ENCODE measurements at regions not wholly inside any gene's neighbourhood (a gene's known extent, or its start where the extent isn't known, plus 50 kb on each side); places are given as distances from the start of the nearest gene placed in this dataset.

GRCh38 chr4:165711436-165711835 is 161.6 kb upstream of the TLL1 start:
- Histone ChIP-seq H3K9ac (ENCODE audit: extremely low read depth, insufficient read length, low read length) (no peak overlapping the region), H3K14ac (ENCODE audit: insufficient read depth, low read length) (no peak overlapping the region), H2BK120ac (ENCODE audit: low read depth, low read length, poor library complexity, severe bottlenecking) (no peak overlapping the region), H3T11ph (ENCODE audit: low read length) (no peak overlapping the region), H3K4me1 (ENCODE audit: insufficient read depth, low read length) (no peaks in the 10 kb centered on the region), H4K8ac (replicated peaks; ENCODE audit: insufficient read length, low read depth, low read length) (no peak overlapping the region), H2BK5ac (ENCODE audit: insufficient read length, low read length) (no peak overlapping the region), H3K23me2 (ENCODE audit: insufficient read length, low read depth, low read length, poor library complexity, severe bottlenecking) (no peaks in the 10 kb centered on the region), H3K4me2 (ENCODE audit: insufficient read depth, insufficient read length, low read length) (no peak overlapping the region), H2BK12ac (ENCODE audit: insufficient read length, low read depth, low read length) (no peak overlapping the region), H2AFZ (ENCODE audit: low read length) (no peak overlapping the region), H3K4ac (ENCODE audit: low read depth, low read length) (no peak overlapping the region), H3K27ac (ENCODE audit: insufficient read length, low read depth, low read length) (no peak overlapping the region), H4K91ac (ENCODE audit: insufficient read length, low read depth, low read length) (no peak overlapping the region), H3K79me1 (ENCODE audit: insufficient read depth, low read depth, low read length, poor library complexity, severe bottlenecking) (no peaks in the 10 kb centered on the region), H4K20me1 (ENCODE audit: control insufficient read depth, insufficient read depth, insufficient read length) (no peaks in the 10 kb centered on the region), H3K9me3 (ENCODE audit: control insufficient read depth, low read depth, low read length) (no peaks in the 10 kb centered on the region), H3K27me3 (ENCODE audit: insufficient read depth, low read length) (no peaks in the 10 kb centered on the region), H2AK5ac (ENCODE audit: insufficient read length, low read length) (no peak overlapping the region), H3K79me2 (ENCODE audit: insufficient read depth, low read length) (no peaks in the 10 kb centered on the region), H2BK20ac (ENCODE audit: low read depth, low read length, poor library complexity, severe bottlenecking) (no peak overlapping the region), H3K56ac (ENCODE audit: insufficient read length, low read depth, low read length) (no peak overlapping the region), H4K5ac (ENCODE audit: insufficient read length, low read depth, low read length) (no peak overlapping the region), H3K23ac (ENCODE audit: insufficient read length, low read depth, low read length) (no peak overlapping the region), H3K18ac (ENCODE audit: insufficient read length, low read depth, low read length) (no peak overlapping the region), H2BK15ac (ENCODE audit: low read depth, low read length) (no peak overlapping the region)
- H3K36me3 Mint-ChIP-seq (ENCODE audit: insufficient read depth in 1 of 3, low read depth in 3 of 3) = no peaks in the 10 kb centered on the region; a peak in 2 of 7 replicates
- H3K27ac Mint-ChIP-seq = no peak overlapping the region
- no peak for TF ChIP-seq CTCF (conservative IDR thresholded peaks at IDR 0.05)
- WGBS (ENCODE audit: extremely low coverage, insufficient read length, low lambda C conversion rate) = no CpG with 5 or more reads among the region's 4 CpGs
- no peak for DNase-seq
- peaks cover 11 to 22% of the 10 kb centered on the region in 2 experiments for H3K4me1 Mint-ChIP-seq
- peaks cover 0 to 3% of the 10 kb centered on the region in 2 experiments; a peak in 3 of 5 replicates for H3K9me3 Mint-ChIP-seq
- no peak overlapping the region for H3K4me3 Mint-ChIP-seq
- H3K27me3 Mint-ChIP-seq (ENCODE audit: low read depth) = no peaks in the 10 kb centered on the region

Data from H9 (cell line).